Activated T-helper 2 cell treated with anti-CD3 and anti-CD28 coated beads, Interferon-gamma antibody, Interleukin-2, Interleukin-4, amounts not matched to agents 10 μg/mL and 5 μg/mL and 100 μg/mL, durations not matched to agents 14 hours and 24 hours and 36 hours (primary cell): ENCODE measurements at regions not wholly inside any gene's neighbourhood (a gene's known extent, or its start where the extent isn't known, plus 50 kb on each side); places are given as distances from the start of the nearest gene placed in this dataset.

ENCODE experiments used
- DNase-seq: peaks from one replicate; pipeline ENCODE4 v3.0.0; 2021; ENCODE audit warnings: low spot score
- H3K27ac Mint-ChIP-seq: one replicate; pipeline ENCODE4 v1.8.0; 2021; ENCODE audit warnings: mixed read lengths
- H3K27me3 Mint-ChIP-seq: one replicate; pipeline ENCODE4 v1.8.0; 2021; ENCODE audit warnings: low read depth, mixed read lengths
- H3K36me3 Mint-ChIP-seq: one replicate; pipeline ENCODE4 v1.8.0; 2021; ENCODE audit warnings: low read depth, mixed read lengths
- H3K4me1 Mint-ChIP-seq: one replicate; pipeline ENCODE4 v1.8.0; 2021; ENCODE audit warnings: low read depth, mixed read lengths
- H3K4me3 Mint-ChIP-seq: one replicate; pipeline ENCODE4 v1.8.0; 2021; ENCODE audit warnings: low read depth, mild to moderate bottlenecking, moderate library complexity, mixed read lengths
- H3K9me3 Mint-ChIP-seq: one replicate; pipeline ENCODE4 v1.8.0; 2021; ENCODE audit warnings: mixed read lengths
- intact Hi-C: fragments of 100-400 bp; cut with micrococcal nuclease; formaldehyde crosslinking; loops from one replicate; pipeline ENCODE4 v1.15.1; 2023

- Mint-ChIP-seq H3K4me1 (no peaks in the 10 kb centered on the region), H3K36me3 (no peaks in the 10 kb centered on the region), H3K27ac (no peak overlapping the region), H3K9me3 (peaks cover 6% of the 10 kb centered on the region), H3K4me3 (no peak overlapping the region), H3K27me3 (no peaks in the 10 kb centered on the region)
- DNase-seq = no peak
- intact Hi-C loops = no loop called here
These were observed 249.4 kb downstream of the MN1 start for GRCh38 chr22:27552176-27552575.

- no peak for DNase-seq
- Mint-ChIP-seq H3K27me3 (no peaks in the 10 kb centered on the region), H3K4me1 (no peaks in the 10 kb centered on the region), H3K4me3 (no peak overlapping the region), H3K27ac (no peak overlapping the region), H3K36me3 (no peaks in the 10 kb centered on the region), H3K9me3 (peaks cover 6% of the 10 kb centered on the region)
- intact Hi-C loops = no loop called here
These were observed 248.7 kb downstream of the MN1 start for GRCh38 chr22:27552863-27553262.

- Mint-ChIP-seq H3K9me3 (peaks cover 6% of the 10 kb centered on the region), H3K27ac (no peak overlapping the region), H3K36me3 (no peaks in the 10 kb centered on the region), H3K4me3 (no peak overlapping the region), H3K27me3 (no peaks in the 10 kb centered on the region), H3K4me1 (no peaks in the 10 kb centered on the region)
- intact Hi-C loops = no loop called here
- DNase-seq = no peak
These were observed 247.3 kb downstream of the MN1 start for GRCh38 chr22:27554106-27554811.

GRCh38 chr22:27554841-27555456 lies 246.6 kb downstream of the MN1 start:
- no peak for DNase-seq
- H3K4me1 Mint-ChIP-seq = no peaks in the 10 kb centered on the region
- no peak overlapping the region for H3K4me3 Mint-ChIP-seq
- H3K27me3 Mint-ChIP-seq = no peaks in the 10 kb centered on the region
- intact Hi-C loops = no loop called here
- no peak overlapping the region for H3K27ac Mint-ChIP-seq
- H3K9me3 Mint-ChIP-seq = peaks cover 6% of the 10 kb centered on the region
- H3K36me3 Mint-ChIP-seq = no peaks in the 10 kb centered on the region

GRCh38 chr22:27556371-27556770 lies 245.2 kb downstream of the MN1 start:
- no peak for DNase-seq
- H3K27me3 Mint-ChIP-seq = no peaks in the 10 kb centered on the region
- H3K4me3 Mint-ChIP-seq = no peak overlapping the region
- H3K9me3 Mint-ChIP-seq = peaks cover 6% of the 10 kb centered on the region
- no peaks in the 10 kb centered on the region for H3K4me1 Mint-ChIP-seq
- no peaks in the 10 kb centered on the region for H3K36me3 Mint-ChIP-seq
- intact Hi-C loops = no loop called here
- H3K27ac Mint-ChIP-seq = no peak overlapping the region

GRCh38 chr22:27557286-27558008 lies 244.1 kb downstream of the MN1 start:
- intact Hi-C loops = no loop called here
- Mint-ChIP-seq H3K9me3 (peaks cover 5% of the 10 kb centered on the region), H3K36me3 (no peaks in the 10 kb centered on the region), H3K27ac (no peak overlapping the region), H3K4me3 (no peak overlapping the region), H3K4me1 (no peaks in the 10 kb centered on the region), H3K27me3 (no peaks in the 10 kb centered on the region)
- no peak for DNase-seq

- intact Hi-C loops = no loop called here
- no peak overlapping the region for H3K27ac Mint-ChIP-seq
- no peaks in the 10 kb centered on the region for H3K4me1 Mint-ChIP-seq
- no peaks in the 10 kb centered on the region for H3K9me3 Mint-ChIP-seq
- no peaks in the 10 kb centered on the region for H3K36me3 Mint-ChIP-seq
- no peak for DNase-seq
- H3K4me3 Mint-ChIP-seq = no peak overlapping the region
- no peaks in the 10 kb centered on the region for H3K27me3 Mint-ChIP-seq
These were observed 242.7 kb downstream of the MN1 start for GRCh38 chr22:27558658-27559371.

GRCh38 chr22:27560781-27561180 lies 240.8 kb downstream of the MN1 start:
- Mint-ChIP-seq H3K4me3 (no peak overlapping the region), H3K4me1 (no peaks in the 10 kb centered on the region), H3K9me3 (no peaks in the 10 kb centered on the region), H3K27ac (no peak overlapping the region), H3K36me3 (no peaks in the 10 kb centered on the region), H3K27me3 (no peaks in the 10 kb centered on the region)
- no peak for DNase-seq
- intact Hi-C loops = no loop called here

- Mint-ChIP-seq H3K4me3 (no peak overlapping the region), H3K9me3 (no peaks in the 10 kb centered on the region), H3K27me3 (no peaks in the 10 kb centered on the region), H3K36me3 (no peaks in the 10 kb centered on the region), H3K27ac (no peak overlapping the region), H3K4me1 (no peaks in the 10 kb centered on the region)
- intact Hi-C loops = no loop called here
- no peak for DNase-seq
These were observed 240.2 kb downstream of the MN1 start for GRCh38 chr22:27561286-27561904.

- Mint-ChIP-seq H3K27me3 (no peaks in the 10 kb centered on the region), H3K4me3 (no peak overlapping the region), H3K36me3 (no peaks in the 10 kb centered on the region), H3K27ac (no peak overlapping the region), H3K9me3 (no peaks in the 10 kb centered on the region), H3K4me1 (no peaks in the 10 kb centered on the region)
- intact Hi-C loops = no loop called here
- no peak for DNase-seq
These were observed 236.8 kb downstream of the MN1 start for GRCh38 chr22:27564806-27565205.

- Mint-ChIP-seq H3K27me3 (no peaks in the 10 kb centered on the region), H3K9me3 (no peaks in the 10 kb centered on the region), H3K36me3 (no peaks in the 10 kb centered on the region), H3K4me3 (no peak overlapping the region), H3K27ac (no peak overlapping the region), H3K4me1 (no peaks in the 10 kb centered on the region)
- no peak for DNase-seq
- intact Hi-C loops = no loop called here
These were observed 235.0 kb downstream of the MN1 start for GRCh38 chr22:27566602-27567001.

GRCh38 chr22:27568265-27568664 lies 233.3 kb downstream of the MN1 start:
- Mint-ChIP-seq H3K27me3 (no peaks in the 10 kb centered on the region), H3K27ac (no peak overlapping the region)

More at GRCh38 chr22:27568265-27568664, 233.3 kb downstream of the MN1 start:
- intact Hi-C loops = no loop called here
- Mint-ChIP-seq H3K36me3 (no peaks in the 10 kb centered on the region), H3K4me3 (no peak overlapping the region), H3K9me3 (no peaks in the 10 kb centered on the region), H3K4me1 (no peaks in the 10 kb centered on the region)
- DNase-seq = no peak
